ENCODE measurements at regions not wholly inside any gene's neighbourhood (a gene's known extent, or its start where the extent isn't known, plus 50 kb on each side); places are given as distances from the start of the nearest gene placed in this dataset.
"Not testable (repeated sequence)": the region's sequence is repeated elsewhere in the genome, so short reads cannot be mapped to it uniquely, and the experiment has no call there.

GRCh38 chr19:31483226-31483857, 134.1 kb upstream of the TSHZ3 start:
- H3K4me1 ChIP-seq (ENCODE audit: control insufficient read depth, insufficient read depth, low read length) = no peaks in the 10 kb centered on the region
- no peaks in the 10 kb centered on the region for H3K9me3 ChIP-seq (ENCODE audit: control insufficient read depth, low read depth, low read length)
- no peak overlapping the region for H3K4me3 ChIP-seq (ENCODE audit: low read length)
- DNase-seq = no peak
- H3K27ac ChIP-seq (ENCODE audit: low read length) = no peak overlapping the region
- no peaks in the 10 kb centered on the region for H3K27me3 ChIP-seq (ENCODE audit: control insufficient read depth, insufficient read depth, low read length)
- H3K36me3 ChIP-seq (ENCODE audit: control insufficient read depth, insufficient read depth, low read length) = no peaks in the 10 kb centered on the region

- H3K36me3 ChIP-seq (ENCODE audit: control insufficient read depth, insufficient read depth, low read length) = not testable (repeated sequence)
Observed at GRCh38 chr19:31484858-31485410, 135.7 kb upstream of the TSHZ3 start.

GRCh38 chr19:31485472-31485871, 136.2 kb upstream of the TSHZ3 start:
- WGBS (ENCODE audit: insufficient coverage, low lambda C conversion rate) = no CpG with 5 or more reads among the region's 2 CpGs
- no peaks in the 10 kb centered on the region for H3K4me1 ChIP-seq (ENCODE audit: control insufficient read depth, insufficient read depth, low read length)
- H3K27ac ChIP-seq (ENCODE audit: low read length) = no peak overlapping the region
- H3K9me3 ChIP-seq (ENCODE audit: control insufficient read depth, low read depth, low read length) = no peaks in the 10 kb centered on the region
- H3K27me3 ChIP-seq (ENCODE audit: control insufficient read depth, insufficient read depth, low read length) = no peaks in the 10 kb centered on the region
- H3K4me3 ChIP-seq (ENCODE audit: low read length) = no peak overlapping the region
- H3K36me3 ChIP-seq (ENCODE audit: control insufficient read depth, insufficient read depth, low read length) = no peaks in the 10 kb centered on the region
- no peak for DNase-seq

More at GRCh38 chr19:31484858-31485410, 135.7 kb upstream of the TSHZ3 start:
- not testable (repeated sequence) for H3K4me1 ChIP-seq (ENCODE audit: control insufficient read depth, insufficient read depth, low read length); H3K4me3 ChIP-seq (ENCODE audit: low read length); DNase-seq; H3K9me3 ChIP-seq (ENCODE audit: control insufficient read depth, low read depth, low read length); H3K27me3 ChIP-seq (ENCODE audit: control insufficient read depth, insufficient read depth, low read length); H3K27ac ChIP-seq (ENCODE audit: low read length)
- WGBS (ENCODE audit: insufficient coverage, low lambda C conversion rate) = no CpG with 5 or more reads among the region's 2 CpGs

- Histone ChIP-seq H3K4me3 (ENCODE audit: low read length) (no peak overlapping the region), H3K27me3 (ENCODE audit: control insufficient read depth, insufficient read depth, low read length) (no peaks in the 10 kb centered on the region), H3K4me1 (ENCODE audit: control insufficient read depth, insufficient read depth, low read length) (no peaks in the 10 kb centered on the region), H3K36me3 (ENCODE audit: control insufficient read depth, insufficient read depth, low read length) (no peaks in the 10 kb centered on the region), H3K9me3 (ENCODE audit: control insufficient read depth, low read depth, low read length) (no peaks in the 10 kb centered on the region), H3K27ac (ENCODE audit: low read length) (no peak overlapping the region)
- no peak for DNase-seq
- WGBS (ENCODE audit: insufficient coverage, low lambda C conversion rate) = no CpG with 5 or more reads among the region's 4 CpGs
Observed at GRCh38 chr19:31491242-31491641, 142.0 kb upstream of the TSHZ3 start.

- no peaks in the 10 kb centered on the region for H3K9me3 ChIP-seq (ENCODE audit: control insufficient read depth, low read depth, low read length)
- H3K4me1 ChIP-seq (ENCODE audit: control insufficient read depth, insufficient read depth, low read length) = no peaks in the 10 kb centered on the region
- DNase-seq = no peak
- no peaks in the 10 kb centered on the region for H3K36me3 ChIP-seq (ENCODE audit: control insufficient read depth, insufficient read depth, low read length)
- no peak overlapping the region for H3K27ac ChIP-seq (ENCODE audit: low read length)
- WGBS (ENCODE audit: insufficient coverage, low lambda C conversion rate) = no CpG with 5 or more reads among the region's 3 CpGs
- H3K4me3 ChIP-seq (ENCODE audit: low read length) = no peak overlapping the region
- H3K27me3 ChIP-seq (ENCODE audit: control insufficient read depth, insufficient read depth, low read length) = no peaks in the 10 kb centered on the region
Observed at GRCh38 chr19:31492050-31492449, 142.8 kb upstream of the TSHZ3 start.

GRCh38 chr19:31496076-31496475, 146.8 kb upstream of the TSHZ3 start:
- no peak for DNase-seq
- Histone ChIP-seq H3K4me3 (ENCODE audit: low read length) (no peak overlapping the region), H3K27ac (ENCODE audit: low read length) (no peak overlapping the region), H3K4me1 (ENCODE audit: control insufficient read depth, insufficient read depth, low read length) (no peaks in the 10 kb centered on the region), H3K27me3 (ENCODE audit: control insufficient read depth, insufficient read depth, low read length) (no peaks in the 10 kb centered on the region), H3K9me3 (ENCODE audit: control insufficient read depth, low read depth, low read length) (no peaks in the 10 kb centered on the region), H3K36me3 (ENCODE audit: control insufficient read depth, insufficient read depth, low read length) (no peaks in the 10 kb centered on the region)
- 80% methylated on average over 2 of the region's 13 CpGs for WGBS (ENCODE audit: insufficient coverage, low lambda C conversion rate)

- H3K4me1 ChIP-seq (ENCODE audit: control insufficient read depth, insufficient read depth, low read length) = no peaks in the 10 kb centered on the region
- H3K9me3 ChIP-seq (ENCODE audit: control insufficient read depth, low read depth, low read length) = no peaks in the 10 kb centered on the region
- no CpG with 5 or more reads among the region's 2 CpGs for WGBS (ENCODE audit: insufficient coverage, low lambda C conversion rate)
- no peak overlapping the region for H3K27ac ChIP-seq (ENCODE audit: low read length)
- no peak overlapping the region for H3K4me3 ChIP-seq (ENCODE audit: low read length)
- DNase-seq = no peak
- no peaks in the 10 kb centered on the region for H3K27me3 ChIP-seq (ENCODE audit: control insufficient read depth, insufficient read depth, low read length)
- no peaks in the 10 kb centered on the region for H3K36me3 ChIP-seq (ENCODE audit: control insufficient read depth, insufficient read depth, low read length)
Observed at GRCh38 chr19:31497709-31498108, 148.5 kb upstream of the TSHZ3 start.

- Histone ChIP-seq H3K36me3 (ENCODE audit: control insufficient read depth, insufficient read depth, low read length) (no peaks in the 10 kb centered on the region), H3K27me3 (ENCODE audit: control insufficient read depth, insufficient read depth, low read length) (no peaks in the 10 kb centered on the region), H3K9me3 (ENCODE audit: control insufficient read depth, low read depth, low read length) (no peaks in the 10 kb centered on the region), H3K4me1 (ENCODE audit: control insufficient read depth, insufficient read depth, low read length) (no peaks in the 10 kb centered on the region), H3K4me3 (ENCODE audit: low read length) (no peak overlapping the region), H3K27ac (ENCODE audit: low read length) (no peak overlapping the region)
- DNase-seq = no peak
- WGBS (ENCODE audit: insufficient coverage, low lambda C conversion rate) = no CpG with 5 or more reads among the region's 3 CpGs
Observed at GRCh38 chr19:31498781-31499180, 149.5 kb upstream of the TSHZ3 start.

- Histone ChIP-seq H3K4me3 (ENCODE audit: low read length) (no peak overlapping the region), H3K9me3 (ENCODE audit: control insufficient read depth, low read depth, low read length) (no peaks in the 10 kb centered on the region), H3K27ac (ENCODE audit: low read length) (no peak overlapping the region), H3K27me3 (ENCODE audit: control insufficient read depth, insufficient read depth, low read length) (no peaks in the 10 kb centered on the region), H3K4me1 (ENCODE audit: control insufficient read depth, insufficient read depth, low read length) (no peaks in the 10 kb centered on the region), H3K36me3 (ENCODE audit: control insufficient read depth, insufficient read depth, low read length) (no peaks in the 10 kb centered on the region)
- 100% methylated on average over 1 of the region's 8 CpGs for WGBS (ENCODE audit: insufficient coverage, low lambda C conversion rate)
- DNase-seq = no peak
Observed at GRCh38 chr19:31499281-31500196, 150.3 kb upstream of the TSHZ3 start.

GRCh38 chr19:31500197-31500830, 151.1 kb upstream of the TSHZ3 start:
- no CpG with 5 or more reads among the region's 8 CpGs for WGBS (ENCODE audit: insufficient coverage, low lambda C conversion rate)
- no peaks in the 10 kb centered on the region for H3K4me1 ChIP-seq (ENCODE audit: control insufficient read depth, insufficient read depth, low read length)
- no peak overlapping the region for H3K4me3 ChIP-seq (ENCODE audit: low read length)
- DNase-seq = no peak
- H3K36me3 ChIP-seq (ENCODE audit: control insufficient read depth, insufficient read depth, low read length) = no peaks in the 10 kb centered on the region
- H3K9me3 ChIP-seq (ENCODE audit: control insufficient read depth, low read depth, low read length) = no peaks in the 10 kb centered on the region
- H3K27ac ChIP-seq (ENCODE audit: low read length) = no peak overlapping the region
- no peaks in the 10 kb centered on the region for H3K27me3 ChIP-seq (ENCODE audit: control insufficient read depth, insufficient read depth, low read length)

Data from large intestine (tissue), 3 donors.